H54 (cell line): ENCODE measurements at regions not wholly inside any gene's neighbourhood (a gene's known extent, or its start where the extent isn't known, plus 50 kb on each side); places are given as distances from the start of the nearest gene placed in this dataset.
"Not testable (repeated sequence)": the region's sequence is repeated elsewhere in the genome, so short reads cannot be mapped to it uniquely, and the experiment has no call there.

Source experiments
- DNase-seq: peaks from one replicate; pipeline ENCODE4 v3.0.0; 2011; ENCODE audit warnings: low spot score, mixed read lengths; ENCODE audit not compliant: insufficient read length
- FAIRE-seq: peaks from 3 replicates; lab custom pipeline; 2011; peaks lifted over from hg19 to GRCh38; lab: Jason Lieb, UNC
- POLR2A ChIP-seq: IDR thresholded peaks from 2 replicates; pipeline ENCODE4 v1.6.1; 2011; ENCODE audit warnings: low read depth, mild to moderate bottlenecking, low read length

GRCh38 chr20:11469795-11470435 lies 447.8 kb upstream of the BTBD3 start:
- FAIRE-seq (no peak), DNase-seq (no peak)
- no peak for TF ChIP-seq POLR2A

- DNase-seq, result no peak
- FAIRE-seq, result no peak
- TF ChIP-seq POLR2A, result no peak
Measured at GRCh38 chr20:11473983-11474382, 443.7 kb upstream of the BTBD3 start.

- DNase-seq (no peak), FAIRE-seq (no peak)
- TF ChIP-seq POLR2A, result no peak
Measured at GRCh38 chr20:11483697-11484096, 434.0 kb upstream of the BTBD3 start.

DNA sequence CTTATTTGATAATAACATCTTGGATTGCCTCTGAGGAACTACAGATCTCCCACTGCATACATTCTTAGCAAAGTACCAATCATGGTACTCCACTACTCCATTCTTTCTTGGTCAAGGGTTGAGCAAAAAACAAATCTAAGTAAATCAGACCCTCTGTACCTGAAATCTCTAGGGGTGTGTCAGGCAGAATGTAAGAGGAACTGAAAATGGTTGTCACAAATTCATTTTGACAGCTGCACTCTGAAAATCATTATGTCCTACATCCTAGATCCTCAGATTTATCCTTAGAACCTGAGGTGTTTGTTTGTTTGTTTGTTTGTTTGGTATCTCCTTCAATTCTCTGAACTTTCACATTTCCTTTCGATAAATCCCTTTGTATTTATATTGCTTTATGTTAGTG lies 433.2 kb upstream of the BTBD3 start:
- TF ChIP-seq POLR2A, result no peak
- DNase-seq (no peak), FAIRE-seq (no peak)

- no peak for TF ChIP-seq POLR2A
- FAIRE-seq (no peak), DNase-seq (no peak)
Measured at GRCh38 chr20:11492386-11492785, 425.3 kb upstream of the BTBD3 start.

GRCh38 chr20:11492846-11493245 lies 424.8 kb upstream of the BTBD3 start:
- FAIRE-seq (no peak), DNase-seq (no peak)
- no peak for TF ChIP-seq POLR2A

DNA sequence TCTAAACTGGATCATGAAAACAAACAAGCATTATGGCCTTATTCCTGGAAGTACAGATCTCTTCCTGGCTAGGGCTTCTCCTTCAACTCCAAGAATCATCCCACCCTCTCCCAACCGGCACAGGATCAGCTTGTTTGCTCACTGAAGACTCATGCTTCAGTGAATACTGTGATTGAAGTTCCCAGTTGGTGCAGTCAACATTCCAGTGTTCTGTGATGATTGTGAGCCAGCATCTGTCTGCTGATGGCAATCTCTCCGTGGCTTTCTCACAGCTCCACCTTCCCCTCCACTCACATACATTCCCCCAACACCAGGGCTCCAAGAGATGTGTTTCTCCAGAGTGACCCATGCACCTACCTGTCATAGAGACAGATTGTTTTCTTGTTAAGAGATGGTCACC lies 421.3 kb upstream of the BTBD3 start:
- TF ChIP-seq POLR2A, result no peak
- DNase-seq (no peak), FAIRE-seq (no peak)

DNA sequence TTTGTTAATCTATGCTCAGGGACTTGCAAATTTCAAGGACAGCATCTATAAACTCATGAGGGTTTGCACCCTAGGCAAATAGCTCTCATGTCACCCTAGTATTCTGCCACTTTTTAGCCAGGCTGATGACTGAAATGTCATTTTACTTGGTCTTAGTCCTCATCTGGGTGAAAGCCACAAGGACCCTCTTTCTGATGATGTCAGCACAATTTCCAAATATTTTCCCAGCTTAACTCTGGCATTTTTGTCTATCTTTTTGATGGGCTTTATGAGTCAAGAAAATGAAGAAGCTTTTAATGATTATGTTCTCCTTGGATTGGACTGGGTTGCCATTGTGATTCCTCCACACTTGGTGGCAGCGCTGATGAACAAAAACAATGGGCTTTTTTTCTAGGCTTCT lies 420.1 kb upstream of the BTBD3 start:
- no peak for TF ChIP-seq POLR2A
- DNase-seq, result no peak
- no peak for FAIRE-seq

DNA sequence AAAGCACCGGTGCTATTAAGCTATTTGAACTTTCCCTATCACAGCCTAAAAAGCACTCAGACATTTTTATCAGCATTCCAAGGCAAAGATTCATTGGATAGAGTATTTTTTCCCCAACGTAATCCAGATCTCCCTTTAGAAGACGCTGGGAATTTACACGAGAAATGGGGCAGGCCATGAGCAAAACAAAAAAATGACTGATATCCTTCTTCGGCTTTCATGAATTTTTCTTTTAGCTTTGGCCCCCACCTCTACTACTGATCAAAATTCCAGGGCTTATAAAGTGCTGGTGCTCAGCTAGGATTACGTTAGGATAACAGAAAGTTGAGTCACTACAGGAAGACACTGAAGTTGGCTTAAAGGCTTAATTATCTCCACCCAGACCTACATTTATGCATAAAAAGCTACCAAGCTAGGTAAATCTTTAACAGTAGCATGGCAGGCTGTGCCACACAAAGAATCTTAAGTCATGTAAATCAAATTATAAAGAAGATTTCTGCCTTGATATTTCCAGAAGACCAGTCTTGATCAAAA lies 418.5 kb upstream of the BTBD3 start:
- no peak for TF ChIP-seq POLR2A
- DNase-seq (no peak), FAIRE-seq (no peak)

- FAIRE-seq (no peak), DNase-seq (no peak)
- TF ChIP-seq POLR2A, result no peak
Measured at GRCh38 chr20:11502061-11502460, 415.6 kb upstream of the BTBD3 start.

GRCh38 chr20:11502671-11503070 lies 415.0 kb upstream of the BTBD3 start:
- FAIRE-seq (no peak), DNase-seq (no peak)
- TF ChIP-seq POLR2A, result no peak

DNA sequence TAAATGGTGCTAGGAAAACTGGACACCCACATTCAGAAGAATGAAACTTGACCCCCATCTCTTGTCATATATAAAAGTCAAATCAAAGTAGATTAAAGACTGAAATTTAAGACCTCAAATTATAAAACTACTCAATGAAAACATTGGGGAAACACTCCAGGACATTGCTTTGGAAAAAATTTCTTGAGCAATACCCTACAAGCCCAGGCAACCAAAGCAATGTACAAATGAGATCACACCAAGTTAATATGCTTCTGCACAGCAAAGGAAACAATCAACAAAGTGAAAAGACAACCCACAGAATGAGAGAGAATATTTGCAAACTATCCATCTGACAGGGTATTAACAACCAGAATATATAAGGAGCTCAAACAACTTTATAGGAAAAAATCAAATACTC lies 407.9 kb upstream of the BTBD3 start:
- no peak for TF ChIP-seq POLR2A
- FAIRE-seq, result no peak
- DNase-seq, result no peak

DNA sequence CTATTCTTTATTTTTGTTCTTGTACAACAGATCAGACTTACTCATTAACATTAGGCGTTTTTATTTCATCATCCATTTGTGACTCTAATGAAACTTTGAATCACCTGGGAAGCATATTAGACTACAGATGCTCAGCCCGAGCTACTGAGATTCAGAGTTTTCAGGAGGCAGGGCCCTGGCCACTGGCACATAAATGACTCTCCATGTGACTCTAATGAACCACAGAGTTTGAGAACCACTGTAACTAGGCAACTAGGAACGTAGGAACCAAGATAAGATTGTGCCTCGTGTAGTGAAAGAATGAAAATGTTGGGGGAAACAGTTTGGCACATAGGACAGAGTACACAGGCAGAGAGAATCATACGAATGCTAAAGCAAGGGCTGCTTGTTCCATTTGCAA lies 405.9 kb upstream of the BTBD3 start:
- TF ChIP-seq POLR2A, result no peak
- no peak for DNase-seq
- FAIRE-seq, result no peak

DNA sequence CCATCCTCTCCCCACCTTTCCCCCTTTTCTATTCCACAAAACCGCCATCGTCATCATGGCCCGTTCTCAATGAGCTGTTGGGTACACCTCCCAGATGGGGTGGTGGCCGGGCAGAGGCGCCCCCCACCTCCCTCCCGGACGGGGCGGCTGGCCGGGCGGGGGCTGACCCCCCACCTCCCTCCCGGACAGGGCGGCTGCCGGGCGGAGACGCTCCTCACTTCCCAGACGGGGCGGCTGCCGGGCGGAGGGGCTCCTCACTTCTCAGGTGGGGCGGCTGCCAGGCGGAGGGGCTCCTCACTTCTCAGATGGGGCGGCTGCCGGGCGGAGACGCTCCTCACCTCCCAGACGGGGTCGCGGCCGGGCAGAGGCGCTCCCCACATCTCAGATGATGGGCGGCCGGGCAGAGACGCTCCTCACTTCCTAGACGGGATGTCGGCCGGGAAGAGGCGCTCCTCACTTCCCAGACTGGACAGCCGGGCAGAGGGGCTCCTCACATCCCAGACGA lies 404.4 kb upstream of the BTBD3 start:
- DNase-seq, FAIRE-seq: not testable (repeated sequence)

- FAIRE-seq (no peak), DNase-seq (no peak)
- TF ChIP-seq POLR2A, result no peak
Measured at GRCh38 chr20:11516448-11516847, 401.2 kb upstream of the BTBD3 start.
